IgD-negative memory B cell (primary cell): ENCODE measurements at regions not wholly inside any gene's neighbourhood (a gene's known extent, or its start where the extent isn't known, plus 50 kb on each side); places are given as distances from the start of the nearest gene placed in this dataset.
"Not testable (repeated sequence)": the region's sequence is repeated elsewhere in the genome, so short reads cannot be mapped to it uniquely, and the experiment has no call there.

Source experiments
- H3K27ac Mint-ChIP-seq, 3 donors: one replicate each; pipeline ENCODE4 v1.8.0; 2020 to 2022; ENCODE audit warnings: mild to moderate bottlenecking in 3 of 3, mixed read lengths in 3 of 3, moderate library complexity in 1 of 3
- H3K27me3 Mint-ChIP-seq: one replicate; pipeline ENCODE4 v1.8.0; 2021; ENCODE audit warnings: mixed read lengths
- H3K36me3 Mint-ChIP-seq: one replicate; pipeline ENCODE4 v1.8.0; 2020; ENCODE audit warnings: mild to moderate bottlenecking, mixed read lengths
- H3K4me1 Mint-ChIP-seq, 3 donors: one replicate each; pipeline ENCODE4 v1.8.0; 2020 to 2022; ENCODE audit warnings: mixed read lengths in 3 of 3, mild to moderate bottlenecking in 1 of 3
- H3K4me3 Mint-ChIP-seq, 4 donors: one replicate each; pipeline ENCODE4 v1.8.0; 2020 to 2022; ENCODE audit warnings: mild to moderate bottlenecking in 4 of 4, mixed read lengths in 4 of 4, moderate library complexity in 3 of 4
- H3K9me3 Mint-ChIP-seq, 3 donors: one replicate each; pipeline ENCODE4 v1.8.0; 2020 to 2021; ENCODE audit warnings: mixed read lengths in 3 of 3, mild to moderate bottlenecking in 1 of 3

DNA sequence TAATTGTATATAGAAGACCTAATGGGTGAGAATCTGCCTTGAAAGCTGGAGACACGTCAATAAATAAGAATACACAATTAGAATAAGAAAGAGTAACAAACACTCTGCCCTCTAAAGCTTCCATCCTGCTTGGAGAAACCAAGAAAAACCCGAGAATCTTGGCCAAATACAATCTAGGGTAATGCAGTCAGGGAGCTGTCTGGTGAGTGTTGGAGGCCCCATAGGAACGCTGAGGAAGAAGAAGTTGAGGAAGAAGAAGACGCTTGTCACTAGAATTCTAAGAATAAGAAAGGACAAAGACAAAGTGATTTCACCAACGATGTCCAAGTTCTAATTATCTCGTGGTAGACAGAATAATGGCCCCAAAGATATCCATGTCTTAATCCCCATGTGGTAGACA, 4485.9 kb upstream of the OR11H1 start:
- Mint-ChIP-seq H3K4me3 (no peak overlapping the region), H3K27ac (no peak overlapping the region), H3K4me1 (no peaks in the 10 kb centered on the region), H3K9me3 (peaks cover 11 to 36% (median 19%) of the 10 kb centered on the region in 3 donors), H3K27me3 (no peaks in the 10 kb centered on the region), H3K36me3 (peaks cover 1% of the 10 kb centered on the region)

DNA sequence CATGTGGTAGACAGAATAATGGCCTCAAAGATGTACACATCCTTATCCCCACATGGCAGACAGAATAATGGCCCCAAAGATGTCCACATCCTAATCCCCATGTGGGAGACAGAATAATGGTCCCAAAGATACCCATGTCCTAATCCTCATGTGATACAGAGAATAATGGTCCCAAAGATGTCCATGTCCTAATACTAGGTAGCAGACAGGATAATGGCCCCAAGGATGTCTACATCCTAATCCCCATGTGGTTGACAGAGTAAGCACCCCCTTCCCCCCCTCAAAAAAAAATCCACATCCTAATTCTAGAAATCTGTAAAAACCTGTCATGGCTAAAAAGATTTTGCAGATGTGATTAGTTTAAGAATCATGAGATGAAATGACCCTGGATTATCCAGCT, 4484.7 kb upstream of the OR11H1 start:
- not testable (repeated sequence) for H3K27ac Mint-ChIP-seq, H3K4me1 Mint-ChIP-seq, H3K4me3 Mint-ChIP-seq, H3K27me3 Mint-ChIP-seq, H3K36me3 Mint-ChIP-seq
- peaks cover 10 to 31% (median 13%) of the 10 kb centered on the region in 3 donors for H3K9me3 Mint-ChIP-seq

DNA sequence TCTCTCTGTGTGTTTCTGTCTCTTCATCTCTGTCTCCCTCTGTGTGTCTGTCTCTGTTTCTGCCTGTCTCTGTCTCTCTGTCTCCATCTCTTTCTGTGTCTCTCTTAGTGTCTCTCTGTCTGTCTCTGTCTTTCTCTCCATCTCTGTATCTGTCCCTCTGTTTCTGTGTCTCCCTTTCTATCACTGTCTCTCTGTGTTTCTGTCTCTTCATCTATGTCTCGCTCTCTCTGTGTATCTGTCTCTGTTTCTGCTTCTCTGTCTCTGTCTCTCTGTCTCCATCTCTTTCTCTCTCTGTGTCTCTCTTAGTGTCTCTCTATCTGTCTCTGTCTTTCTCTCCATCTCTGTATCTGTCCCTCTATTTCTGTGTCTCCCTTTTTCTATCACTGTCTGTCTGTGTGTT, 4479.1 kb upstream of the OR11H1 start:
- H3K27ac Mint-ChIP-seq, H3K27me3 Mint-ChIP-seq, H3K36me3 Mint-ChIP-seq, H3K4me1 Mint-ChIP-seq, H3K4me3 Mint-ChIP-seq: not testable (repeated sequence)
- H3K9me3 Mint-ChIP-seq: peaks cover 7 to 13% (median 11%) of the 10 kb centered on the region in 3 donors

DNA sequence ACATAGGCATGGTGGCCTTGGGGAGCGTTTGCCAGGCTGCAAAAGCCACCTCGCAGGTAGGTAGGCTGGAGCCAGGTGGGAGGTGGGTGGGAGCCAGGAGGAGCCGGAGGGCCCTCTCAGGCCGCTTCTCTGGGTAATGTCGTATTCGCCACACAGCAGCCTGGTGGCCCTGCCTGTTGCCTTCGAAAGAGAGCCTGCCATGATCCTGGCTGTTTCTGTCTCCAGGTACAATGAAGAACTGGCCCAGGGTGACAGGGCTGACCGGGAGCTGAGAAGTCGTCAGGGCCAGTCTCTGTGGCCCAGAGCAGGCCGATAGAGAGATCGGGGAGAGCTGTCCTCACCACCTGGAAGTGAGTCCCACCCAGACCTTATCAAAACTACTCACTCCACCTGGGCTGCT, 4477.8 kb upstream of the OR11H1 start:
- not testable (repeated sequence) for H3K36me3 Mint-ChIP-seq, H3K27ac Mint-ChIP-seq, H3K4me3 Mint-ChIP-seq, H3K27me3 Mint-ChIP-seq, H3K4me1 Mint-ChIP-seq
- H3K9me3 Mint-ChIP-seq: peaks cover 6 to 20% (median 11%) of the 10 kb centered on the region in 3 donors

DNA sequence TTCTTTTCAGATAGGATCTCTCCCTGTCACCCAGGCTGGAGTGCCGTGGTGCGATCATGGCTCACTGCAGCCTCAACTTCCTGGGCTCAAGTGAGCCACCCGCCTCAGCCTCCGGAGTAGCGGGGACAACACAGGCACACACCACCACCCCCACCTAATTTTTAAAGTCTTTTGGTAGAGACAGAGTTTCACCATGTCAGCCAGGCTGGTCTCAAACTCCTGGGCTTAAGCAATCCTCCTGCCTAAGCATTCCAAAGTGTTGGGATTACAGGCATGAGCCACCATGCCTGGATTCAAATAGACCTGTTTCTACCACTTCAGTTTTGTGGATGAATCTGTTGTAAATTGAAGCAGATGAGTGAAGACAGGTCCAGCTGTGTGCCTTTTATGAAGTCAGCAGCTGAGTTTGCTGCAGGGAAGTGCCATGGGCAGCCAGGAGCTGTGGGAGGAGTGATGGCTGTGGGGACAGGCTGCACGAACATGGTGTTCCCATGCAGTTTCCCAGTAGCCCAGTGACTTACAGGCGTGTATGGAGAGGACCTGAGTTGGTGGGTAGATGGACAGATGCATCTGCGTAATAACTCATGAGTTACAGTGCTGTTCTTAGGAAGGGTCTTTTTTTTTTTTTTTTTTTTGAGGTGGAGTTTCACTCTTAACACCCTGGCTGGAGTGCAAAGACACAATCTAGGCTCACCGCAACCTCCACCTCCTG, 4476.4 kb upstream of the OR11H1 start:
- H3K36me3 Mint-ChIP-seq, H3K27ac Mint-ChIP-seq, H3K4me1 Mint-ChIP-seq, H3K4me3 Mint-ChIP-seq, H3K27me3 Mint-ChIP-seq: not testable (repeated sequence)
- peaks cover 8 to 26% (median 11%) of the 10 kb centered on the region in 3 donors for H3K9me3 Mint-ChIP-seq

DNA sequence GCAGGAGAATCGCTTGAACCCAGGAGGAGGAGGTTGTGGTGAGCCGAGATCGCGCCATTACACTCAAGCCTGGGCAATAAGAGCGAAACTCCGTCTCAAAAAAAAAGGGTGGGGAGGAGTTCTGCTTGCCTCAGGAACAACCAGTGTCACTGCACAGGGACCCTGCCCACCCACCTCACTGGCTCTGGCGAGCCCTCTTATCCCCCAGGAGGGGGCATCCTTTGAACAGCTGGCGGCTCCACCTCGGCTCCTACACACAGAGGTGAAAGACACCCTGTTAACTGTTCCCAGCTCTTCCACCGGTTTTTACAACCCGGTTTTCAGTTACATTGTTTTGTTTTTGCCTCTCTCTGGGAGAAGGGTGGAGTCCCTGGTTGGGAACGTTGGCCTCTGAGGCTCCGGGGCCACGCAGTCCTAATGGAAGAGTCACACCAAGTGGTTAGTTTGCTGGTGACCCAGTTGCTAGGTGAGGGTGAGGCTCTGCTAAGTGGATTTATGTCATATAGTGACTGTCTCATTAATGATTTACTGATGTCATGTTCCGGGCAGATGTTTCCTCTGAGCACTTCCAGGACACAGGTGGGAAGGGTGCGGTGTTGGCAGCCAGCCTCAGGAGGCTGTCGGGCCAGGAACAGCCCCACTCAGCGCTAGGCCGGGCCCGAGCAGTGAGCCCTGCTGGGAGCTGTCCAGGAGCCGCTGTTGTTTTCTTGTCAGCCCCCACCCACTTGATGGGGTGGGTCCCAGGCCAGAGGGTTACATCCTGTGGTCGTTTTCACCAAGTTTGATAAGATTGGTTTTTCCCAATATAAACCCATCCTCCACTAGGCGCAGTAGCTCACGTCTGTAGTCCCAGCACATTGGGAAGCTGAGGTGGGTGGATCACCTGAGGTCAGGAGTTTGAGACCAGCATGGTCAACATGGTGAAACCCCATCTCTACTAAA, 4474.3 kb upstream of the OR11H1 start:
- Mint-ChIP-seq H3K4me3 (peak overlapping the region in 1 of 4 donors; percentile 69), H3K9me3 (peaks cover 8 to 30% (median 9%) of the 10 kb centered on the region in 3 donors)
- not testable (repeated sequence) for H3K27ac Mint-ChIP-seq, H3K36me3 Mint-ChIP-seq, H3K4me1 Mint-ChIP-seq, H3K27me3 Mint-ChIP-seq

DNA sequence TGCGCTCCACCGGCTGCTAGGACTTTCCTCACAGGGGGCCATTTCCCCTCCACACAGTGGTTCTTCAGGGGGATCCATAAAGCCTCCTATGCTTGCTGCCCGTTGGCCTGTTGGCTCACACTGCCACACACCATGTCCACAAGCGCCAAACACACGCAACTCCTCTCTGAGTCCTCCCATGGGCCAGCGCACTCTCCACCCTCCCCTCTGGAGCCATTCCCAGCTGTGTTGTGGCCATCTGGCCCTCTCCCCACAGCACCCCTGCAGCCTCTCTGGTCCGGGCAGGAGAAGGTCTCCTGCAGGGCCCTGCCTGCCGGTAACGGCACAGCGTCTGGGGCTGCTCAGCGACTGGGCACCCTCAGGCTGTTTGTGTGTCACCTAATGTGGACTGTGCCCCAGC, 4473.3 kb upstream of the OR11H1 start:
- H3K27ac Mint-ChIP-seq, H3K36me3 Mint-ChIP-seq, H3K4me1 Mint-ChIP-seq, H3K27me3 Mint-ChIP-seq: not testable (repeated sequence)
- peak overlapping the region in 1 of 4 donors; percentile 60 for H3K4me3 Mint-ChIP-seq
- H3K9me3 Mint-ChIP-seq: peaks cover 8 to 26% (median 8%) of the 10 kb centered on the region in 3 donors

DNA sequence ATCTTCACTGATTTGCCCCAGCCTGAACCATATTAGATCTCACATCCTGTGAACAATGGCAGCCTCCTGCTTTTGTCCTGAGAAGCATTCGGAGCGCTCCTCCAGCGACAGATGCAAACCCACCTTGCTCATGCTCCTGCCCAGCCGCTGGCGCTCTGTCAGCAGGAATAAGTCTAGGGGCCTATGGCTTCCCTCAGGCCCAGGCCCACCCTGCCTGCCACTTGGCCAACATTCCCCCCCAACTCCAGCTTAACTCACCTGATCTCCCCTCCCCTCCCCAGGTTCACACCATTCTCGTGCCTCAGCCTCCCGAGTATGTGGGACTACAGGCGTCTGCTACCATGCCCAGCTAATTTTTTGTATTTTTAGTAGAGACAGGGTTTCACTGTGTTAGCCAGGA, 4472.8 kb upstream of the OR11H1 start:
- H3K9me3 Mint-ChIP-seq: peaks cover 8 to 26% (median 8%) of the 10 kb centered on the region in 3 donors
- H3K27ac Mint-ChIP-seq, H3K4me3 Mint-ChIP-seq, H3K4me1 Mint-ChIP-seq, H3K36me3 Mint-ChIP-seq, H3K27me3 Mint-ChIP-seq: not testable (repeated sequence)

DNA sequence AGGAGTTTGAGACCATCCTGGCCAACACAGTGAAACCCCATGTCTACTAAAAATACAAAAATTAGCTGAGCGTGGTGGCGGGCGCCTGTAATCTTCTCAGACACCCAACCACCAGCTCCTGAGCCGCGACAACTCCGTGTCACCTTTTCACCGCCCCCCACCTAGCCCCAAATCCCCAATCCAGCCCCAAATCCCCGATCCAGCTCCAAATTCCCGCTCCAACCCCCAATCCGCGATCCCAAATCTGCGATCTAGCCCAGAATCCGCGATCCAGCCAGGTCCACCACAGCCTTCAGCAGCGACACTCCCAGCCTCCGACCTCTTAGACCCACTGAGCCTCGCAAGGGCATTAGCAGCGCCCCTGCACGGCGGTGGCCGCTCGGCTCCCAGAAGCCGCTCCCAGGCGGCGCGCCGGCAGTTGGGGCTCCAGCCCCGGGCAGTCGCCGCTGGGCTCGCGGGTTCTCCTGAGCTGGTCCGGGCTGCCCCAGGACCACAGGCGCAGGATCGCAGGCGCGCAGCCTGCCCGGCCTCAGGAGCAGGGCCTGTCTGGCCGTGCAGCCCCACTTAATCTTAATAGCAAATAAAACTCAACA, 4469.9 kb upstream of the OR11H1 start:
- Mint-ChIP-seq H3K9me3 (peaks cover 9 to 25% (median 10%) of the 10 kb centered on the region in 3 donors), H3K4me3 (peak overlapping the region in 1 of 4 donors; percentile 19)
- not testable (repeated sequence) for H3K36me3 Mint-ChIP-seq, H3K4me1 Mint-ChIP-seq, H3K27ac Mint-ChIP-seq, H3K27me3 Mint-ChIP-seq

DNA sequence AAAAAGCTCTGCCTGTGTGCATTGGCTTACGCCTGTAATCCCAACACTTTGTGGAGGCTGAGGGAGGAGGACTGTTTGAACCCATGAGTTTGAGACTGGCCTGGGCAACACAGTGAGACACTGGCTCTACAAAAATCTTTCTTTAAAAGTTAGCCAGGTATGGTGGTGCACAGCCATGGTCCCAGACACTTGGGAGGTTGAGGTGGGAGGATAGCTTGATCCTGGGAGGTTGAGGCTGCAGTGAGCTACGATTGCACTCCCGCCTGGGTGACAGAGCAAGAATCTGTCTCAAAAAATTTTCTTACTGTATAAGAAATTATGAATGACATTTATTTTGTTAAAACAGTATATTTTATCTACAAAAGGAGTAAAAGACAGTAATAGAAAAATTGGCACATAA, 4468.9 kb upstream of the OR11H1 start:
- not testable (repeated sequence) for H3K4me1 Mint-ChIP-seq, H3K36me3 Mint-ChIP-seq, H3K4me3 Mint-ChIP-seq, H3K27me3 Mint-ChIP-seq, H3K27ac Mint-ChIP-seq
- peaks cover 9 to 25% (median 14%) of the 10 kb centered on the region in 3 donors for H3K9me3 Mint-ChIP-seq

DNA sequence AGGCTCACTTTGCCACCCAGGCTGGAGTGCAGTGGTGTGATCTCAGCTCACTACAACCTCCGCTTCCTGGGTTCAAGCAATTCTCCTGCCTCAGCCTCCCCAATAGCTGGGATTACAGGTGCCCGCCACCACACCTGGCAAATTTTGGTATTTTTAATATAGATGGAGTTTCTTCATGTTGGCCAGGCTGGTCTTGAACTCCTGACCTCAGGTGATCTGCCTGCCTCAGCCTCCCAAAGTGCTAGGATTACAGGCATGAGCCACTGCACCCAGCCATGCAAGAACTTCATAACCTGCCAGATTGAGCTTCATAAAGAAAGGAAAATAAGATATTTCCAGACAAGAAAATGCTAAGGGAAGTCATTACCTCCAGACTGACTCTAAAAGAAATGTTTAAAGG, 4467.2 kb upstream of the OR11H1 start:
- not testable (repeated sequence) for H3K36me3 Mint-ChIP-seq, H3K27ac Mint-ChIP-seq, H3K27me3 Mint-ChIP-seq, H3K4me3 Mint-ChIP-seq, H3K4me1 Mint-ChIP-seq
- peaks cover 9 to 20% (median 16%) of the 10 kb centered on the region in 3 donors for H3K9me3 Mint-ChIP-seq

DNA sequence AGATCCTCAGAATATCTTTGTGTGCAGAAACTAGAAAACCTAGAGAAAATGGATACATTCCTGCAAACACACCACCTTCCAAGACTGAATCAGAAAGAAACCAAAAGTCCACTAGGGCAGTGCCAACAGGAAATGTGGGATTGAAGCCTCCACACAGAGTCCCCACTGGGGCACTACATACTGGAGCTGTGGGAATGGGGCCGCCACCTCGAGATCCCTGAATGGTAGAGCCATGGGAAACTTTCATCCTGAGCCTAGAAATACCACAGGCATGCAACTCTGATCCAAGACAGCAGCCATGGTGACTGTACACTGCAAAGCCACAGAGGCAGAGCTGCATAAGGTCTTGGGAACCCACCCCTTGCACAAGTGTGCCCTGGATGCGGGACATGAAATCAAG, 4465.5 kb upstream of the OR11H1 start:
- peaks cover 12 to 29% (median 25%) of the 10 kb centered on the region in 3 donors for H3K9me3 Mint-ChIP-seq
- H3K36me3 Mint-ChIP-seq, H3K4me1 Mint-ChIP-seq, H3K4me3 Mint-ChIP-seq, H3K27ac Mint-ChIP-seq, H3K27me3 Mint-ChIP-seq: not testable (repeated sequence)

DNA sequence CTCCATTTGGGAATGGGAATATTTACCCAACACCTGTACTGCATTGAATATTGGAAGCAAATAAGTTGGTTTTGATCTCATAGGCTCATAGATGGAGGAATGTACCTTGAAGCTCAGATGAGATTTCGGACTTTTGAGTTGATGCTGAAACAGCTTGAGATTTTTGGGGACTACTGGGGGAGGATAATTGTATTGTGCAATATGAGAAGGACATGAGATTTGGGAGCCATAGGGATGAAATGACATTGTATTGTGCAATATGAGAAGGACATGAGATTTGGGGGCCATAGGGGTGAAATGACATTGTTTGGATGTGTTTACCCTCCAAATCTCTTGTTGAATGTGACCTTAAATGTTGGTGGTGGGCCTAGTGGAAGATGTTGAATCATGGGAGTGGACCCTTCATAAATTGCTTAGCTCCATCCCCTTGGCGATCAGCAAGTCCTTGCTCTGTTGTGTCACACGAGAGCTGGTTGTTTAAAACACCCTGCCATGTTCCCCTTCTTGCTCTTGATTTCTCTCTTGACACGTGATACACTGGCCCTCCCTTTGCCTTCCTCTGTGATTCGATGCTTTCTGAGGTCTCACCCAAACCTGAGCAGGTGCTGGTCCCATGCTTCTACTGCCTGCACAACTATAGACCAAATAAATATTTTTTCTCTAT, 4464.8 kb upstream of the OR11H1 start:
- H3K36me3 Mint-ChIP-seq, H3K4me1 Mint-ChIP-seq, H3K4me3 Mint-ChIP-seq, H3K27ac Mint-ChIP-seq, H3K27me3 Mint-ChIP-seq: not testable (repeated sequence)
- peaks cover 14 to 33% (median 28%) of the 10 kb centered on the region in 3 donors for H3K9me3 Mint-ChIP-seq

DNA sequence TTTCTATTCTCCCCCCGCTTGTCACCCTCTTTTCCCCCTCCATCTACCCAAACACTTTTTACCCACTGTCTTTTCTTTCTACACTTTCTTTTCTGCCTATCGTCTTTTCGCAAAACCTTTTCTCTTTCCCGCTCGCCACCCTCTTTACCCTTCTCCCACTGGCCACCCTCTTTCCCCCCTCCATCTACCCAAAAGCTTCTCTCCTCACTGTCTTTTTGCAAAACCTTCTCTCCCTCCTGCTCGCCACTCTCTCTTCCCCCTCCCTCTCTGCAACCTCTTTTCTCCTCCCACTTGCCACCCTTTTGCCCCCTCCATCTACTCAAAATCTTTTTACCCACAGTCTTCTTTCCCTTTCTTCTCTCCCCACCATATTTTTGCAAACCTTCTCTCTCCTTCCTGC, 4462.8 kb upstream of the OR11H1 start:
- not testable (repeated sequence) for H3K27ac Mint-ChIP-seq, H3K4me1 Mint-ChIP-seq, H3K36me3 Mint-ChIP-seq, H3K4me3 Mint-ChIP-seq, H3K27me3 Mint-ChIP-seq
- peaks cover 13 to 29% (median 28%) of the 10 kb centered on the region in 3 donors for H3K9me3 Mint-ChIP-seq

DNA sequence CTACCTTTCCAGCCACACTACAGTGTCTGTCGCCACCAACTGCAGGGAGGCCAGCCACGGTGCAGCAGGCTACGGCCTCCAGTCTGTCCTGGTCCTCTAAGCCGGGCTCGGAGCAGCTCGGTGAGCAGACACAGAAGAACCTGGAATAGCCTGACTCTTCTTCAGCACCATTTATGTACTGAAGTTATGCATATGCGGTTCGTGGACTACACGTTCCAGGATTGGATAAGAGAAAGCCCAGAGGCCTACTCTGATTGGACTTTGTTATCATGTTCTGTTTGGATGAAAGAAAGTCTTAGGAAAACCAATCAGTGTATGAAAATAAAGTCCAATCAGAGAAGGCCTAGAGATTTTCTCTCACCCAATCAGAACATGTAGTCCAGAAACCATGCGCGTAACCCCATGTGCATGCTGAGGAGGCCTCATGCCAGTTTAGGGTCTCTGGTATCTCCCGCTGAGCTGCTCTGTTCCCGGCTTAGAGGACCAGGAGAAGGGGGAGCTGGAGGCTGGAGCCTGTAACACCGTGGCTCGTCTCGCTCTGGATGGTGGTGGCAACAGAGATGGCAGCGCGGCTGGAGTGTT, 4462.0 kb upstream of the OR11H1 start:
- not testable (repeated sequence) for H3K36me3 Mint-ChIP-seq, H3K4me3 Mint-ChIP-seq, H3K27me3 Mint-ChIP-seq, H3K4me1 Mint-ChIP-seq, H3K27ac Mint-ChIP-seq
- peaks cover 13 to 29% (median 28%) of the 10 kb centered on the region in 3 donors for H3K9me3 Mint-ChIP-seq
